Right atrium auricular region (tissue), 2 donors: ENCODE measurements at regions not wholly inside any gene's neighbourhood (a gene's known extent, or its start where the extent isn't known, plus 50 kb on each side); places are given as distances from the start of the nearest gene placed in this dataset.

Source experiments
- DNase-seq: peaks from one replicate; pipeline ENCODE4 v3.0.0-alpha.2; 2019; ENCODE audit warnings: low spot score
- H3K27ac ChIP-seq, 2 donors: fragments of 200-600 bp; sonication (generic); 1 replicate in 1 of 2; 2 replicates in 1 of 2; pipeline ENCODE4 v1.5.1; 2016 to 2019
- H3K27me3 ChIP-seq, 2 donors: fragments of 200-600 bp; sonication (generic); one replicate each; pipeline versions ENCODE4 v1.5.1 to v1.6.0; 2017 to 2019
- H3K36me3 ChIP-seq: fragments of 200-600 bp; sonication (generic); one replicate; pipeline ENCODE4 v1.5.1; 2016
- H3K4me1 ChIP-seq, 2 donors: fragments of 200-600 bp; sonication (generic); one replicate each; pipeline versions ENCODE4 v1.5.1 to v1.6.0; 2017 to 2019
- H3K4me3 ChIP-seq, 2 donors: fragments of 200-600 bp; sonication (generic); 1 replicate in 1 of 2; 2 replicates in 1 of 2; pipeline ENCODE4 v1.5.1; 2017 to 2019; ENCODE audit warnings: mild to moderate bottlenecking in 1 of 2, moderate library complexity in 1 of 2
- H3K9me3 ChIP-seq, 2 donors: fragments of 200-600 bp; sonication (generic); one replicate each; pipeline ENCODE4 v1.5.1; 2019
- CTCF ChIP-seq, 2 donors: fragments of 200-600 bp; sonication (generic); IDR thresholded peaks; one replicate each; pipeline ENCODE4 v1.5.1; 2019; ENCODE audit warnings: antibody characterized with exemption in 2 of 2

- H3K27me3 ChIP-seq: no peaks in the 10 kb centered on the region
- no peaks in the 10 kb centered on the region for H3K36me3 ChIP-seq
- H3K4me1 ChIP-seq: no peaks in the 10 kb centered on the region
- no peaks in the 10 kb centered on the region for H3K9me3 ChIP-seq
- no peak for DNase-seq
- no peak overlapping the region for H3K27ac ChIP-seq
- no peak overlapping the region for H3K4me3 ChIP-seq
- TF ChIP-seq CTCF (IDR thresholded peaks at IDR 0.05): no peak
Measured at GRCh38 chr4:14883661-14884060, 118.6 kb upstream of the CPEB2 start.

GRCh38 chr4:14887842-14888433, 114.3 kb upstream of the CPEB2 start:
- no peak overlapping the region for H3K27ac ChIP-seq
- H3K36me3 ChIP-seq: no peaks in the 10 kb centered on the region
- no peak for TF ChIP-seq CTCF (IDR thresholded peaks at IDR 0.05)
- H3K4me1 ChIP-seq: no peaks in the 10 kb centered on the region
- H3K9me3 ChIP-seq: no peaks in the 10 kb centered on the region
- H3K4me3 ChIP-seq: no peak overlapping the region
- no peaks in the 10 kb centered on the region for H3K27me3 ChIP-seq
- DNase-seq: no peak

GRCh38 chr4:14888790-14889572, 113.3 kb upstream of the CPEB2 start:
- Histone ChIP-seq H3K4me1 (no peaks in the 10 kb centered on the region), H3K27me3 (no peaks in the 10 kb centered on the region), H3K27ac (no peak overlapping the region), H3K4me3 (no peak overlapping the region), H3K9me3 (no peaks in the 10 kb centered on the region), H3K36me3 (no peaks in the 10 kb centered on the region)
- no peak for TF ChIP-seq CTCF (IDR thresholded peaks at IDR 0.05)
- DNase-seq: no peak

- Histone ChIP-seq H3K27me3 (no peaks in the 10 kb centered on the region), H3K36me3 (no peaks in the 10 kb centered on the region), H3K4me3 (no peak overlapping the region), H3K9me3 (no peaks in the 10 kb centered on the region), H3K4me1 (no peaks in the 10 kb centered on the region), H3K27ac (no peak overlapping the region)
- TF ChIP-seq CTCF (IDR thresholded peaks at IDR 0.05): no peak
- no peak for DNase-seq
Measured at GRCh38 chr4:14892563-14892962, 109.7 kb upstream of the CPEB2 start.

GRCh38 chr4:14893713-14894112, 108.6 kb upstream of the CPEB2 start:
- H3K36me3 ChIP-seq: no peaks in the 10 kb centered on the region
- TF ChIP-seq CTCF (IDR thresholded peaks at IDR 0.05): no peak
- no peak for DNase-seq
- no peaks in the 10 kb centered on the region for H3K27me3 ChIP-seq
- no peak overlapping the region for H3K27ac ChIP-seq
- H3K9me3 ChIP-seq: no peaks in the 10 kb centered on the region
- no peak overlapping the region for H3K4me3 ChIP-seq
- H3K4me1 ChIP-seq: no peaks in the 10 kb centered on the region
